GM12892 (cell line): ENCODE measurements at regions not wholly inside any gene's neighbourhood (a gene's known extent, or its start where the extent isn't known, plus 50 kb on each side); places are given as distances from the start of the nearest gene placed in this dataset.

ENCODE experiments used
- DNase-seq: peaks from one replicate; pipeline ENCODE4 v3.0.0; 2011; ENCODE audit not compliant: insufficient read length
- FAIRE-seq: peaks from 2 replicates; lab custom pipeline; 2011; peaks lifted over from hg19 to GRCh38; lab: Jason Lieb, UNC
- POLR2A ChIP-seq: IDR thresholded peaks from 2 replicates; pipeline ENCODE4 v1.6.1; 2011; ENCODE audit warnings: low read depth, low read length, control low read depth
- POLR2AphosphoS5 ChIP-seq: IDR thresholded peaks from 2 replicates; pipeline ENCODE4 v1.6.1; 2011; ENCODE audit warnings: low read depth, low read length, control low read depth
- TAF1 ChIP-seq: IDR thresholded peaks from 2 replicates; pipeline ENCODE4 v1.6.1; 2011; ENCODE audit warnings: low read depth, mild to moderate bottlenecking, control low read depth, low read length, borderline replicate concordance

DNA sequence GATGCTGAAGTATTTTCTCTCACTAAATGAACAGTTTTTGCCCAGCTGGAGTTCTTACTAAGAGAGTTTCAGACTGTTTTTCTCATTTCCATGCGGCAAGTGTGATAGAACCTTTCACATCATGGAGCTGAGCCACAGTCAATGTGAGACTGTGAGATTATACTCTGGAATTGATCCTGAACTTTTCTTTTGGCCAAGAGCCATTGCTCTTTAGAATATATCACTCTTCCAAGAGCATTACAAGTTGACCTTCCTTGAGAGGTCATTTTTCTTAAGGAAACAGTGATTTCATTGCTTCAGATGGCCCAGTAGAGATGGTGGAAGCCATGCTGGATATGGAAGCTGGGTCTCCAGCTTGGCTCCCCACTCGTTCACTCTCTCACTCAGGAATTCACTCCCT is 212.9 kb upstream of the UMPS start:
- no peak for TF ChIP-seq POLR2A
- TF ChIP-seq TAF1 = no peak
- no peak for TF ChIP-seq POLR2AphosphoS5
- DNase-seq = no peak
- FAIRE-seq = no peak

DNA sequence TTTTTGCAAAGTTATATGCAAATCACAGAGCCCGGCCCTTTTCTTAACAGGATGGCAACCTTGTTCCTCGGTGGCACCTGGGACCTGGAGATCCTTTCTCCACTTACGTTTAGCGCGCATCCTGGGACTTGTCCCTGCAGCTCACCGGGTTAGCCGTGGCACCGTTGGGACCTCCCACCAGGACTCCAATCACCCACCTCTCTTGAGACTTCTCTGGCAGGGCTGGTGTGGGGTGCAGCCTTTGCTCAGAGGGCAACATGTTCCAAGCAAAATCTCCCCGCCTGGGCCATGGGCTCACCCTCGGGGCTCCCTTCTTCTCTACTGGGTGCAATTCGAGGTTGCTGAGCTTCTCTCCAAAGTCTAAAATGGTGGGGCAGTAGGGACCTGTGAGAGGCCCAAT is 211.9 kb upstream of the UMPS start:
- no peak for FAIRE-seq
- no peak for DNase-seq
- TF ChIP-seq POLR2A (no peak), POLR2AphosphoS5 (no peak), TAF1 (no peak)

DNA sequence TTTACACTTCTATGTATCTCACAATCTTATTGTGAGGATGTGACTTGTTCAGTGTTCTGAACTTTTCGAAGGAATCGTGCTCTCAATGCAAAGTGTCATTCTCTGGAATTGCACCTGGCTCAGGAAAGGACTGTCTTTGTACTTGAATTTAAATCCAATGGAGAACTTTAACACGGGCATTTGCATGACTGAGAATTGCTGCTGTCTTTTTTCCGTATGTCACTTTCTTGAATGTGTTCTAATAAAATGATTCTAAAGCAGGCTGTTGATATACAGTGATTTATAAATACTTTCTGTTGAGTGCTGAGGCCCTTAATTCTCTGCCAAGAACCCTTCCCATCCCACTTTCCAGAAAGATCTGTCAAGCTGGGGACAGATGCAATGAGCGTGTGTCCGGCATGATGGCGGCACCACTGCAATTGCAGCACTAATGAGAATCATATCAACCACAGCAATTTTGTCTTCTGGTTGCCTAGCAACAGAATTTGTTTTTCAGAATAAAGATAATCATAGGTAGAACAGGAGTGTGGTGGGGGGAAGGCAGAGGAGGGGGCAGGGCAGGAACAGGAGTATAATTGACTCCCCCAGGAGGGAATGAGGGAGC is 210.6 kb upstream of the UMPS start:
- DNase-seq = no peak
- no peak for FAIRE-seq
- TF ChIP-seq POLR2A (no peak), POLR2AphosphoS5 (no peak), TAF1 (no peak)

DNA sequence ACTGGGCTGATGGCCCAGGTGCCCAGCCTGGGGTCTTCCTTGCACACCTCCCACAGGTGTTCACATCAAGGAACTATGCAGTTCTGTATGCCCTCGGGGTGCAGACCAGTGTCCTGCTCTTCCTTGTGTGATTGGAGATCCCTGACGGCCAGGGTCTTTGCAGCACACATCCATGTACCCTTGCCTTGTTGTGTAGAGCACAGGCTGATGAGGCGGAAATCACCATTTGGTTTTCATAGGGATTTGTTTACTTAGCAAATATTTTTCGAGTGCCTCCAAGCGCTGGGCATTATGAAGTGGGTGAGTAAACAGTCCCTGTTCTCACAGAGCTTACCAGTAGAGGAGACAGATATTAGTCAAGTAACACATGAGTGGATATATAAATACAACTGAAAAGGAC is 209.3 kb upstream of the UMPS start:
- FAIRE-seq (no peak), DNase-seq (no peak)
- no peak for TF ChIP-seq TAF1
- TF ChIP-seq POLR2A = no peak
- no peak for TF ChIP-seq POLR2AphosphoS5

DNA sequence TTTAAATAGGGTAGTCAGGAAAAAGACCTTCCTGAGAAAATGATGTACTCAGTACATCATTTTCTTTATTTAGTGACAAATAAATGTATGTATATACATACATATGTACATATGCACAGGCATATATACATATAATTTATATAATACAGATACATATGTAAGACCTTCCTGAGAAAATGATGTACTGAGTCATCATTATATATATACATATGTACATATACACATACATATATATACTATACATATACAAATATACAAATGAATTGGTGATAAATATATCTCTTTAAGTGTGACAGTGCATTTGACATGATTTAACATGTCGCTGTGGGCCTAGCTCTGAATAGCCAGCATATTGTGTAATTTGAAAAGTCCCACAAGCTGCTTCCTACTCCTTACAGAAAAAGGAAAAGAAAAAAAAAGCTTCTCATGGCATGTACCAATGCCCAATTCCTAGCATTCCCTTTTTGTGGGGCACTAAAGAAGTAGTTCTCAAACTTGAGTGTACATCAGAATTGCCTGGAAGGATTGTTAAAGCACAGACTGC is 208.1 kb upstream of the UMPS start:
- TF ChIP-seq POLR2A = no peak
- DNase-seq (no peak), FAIRE-seq (no peak)

DNA sequence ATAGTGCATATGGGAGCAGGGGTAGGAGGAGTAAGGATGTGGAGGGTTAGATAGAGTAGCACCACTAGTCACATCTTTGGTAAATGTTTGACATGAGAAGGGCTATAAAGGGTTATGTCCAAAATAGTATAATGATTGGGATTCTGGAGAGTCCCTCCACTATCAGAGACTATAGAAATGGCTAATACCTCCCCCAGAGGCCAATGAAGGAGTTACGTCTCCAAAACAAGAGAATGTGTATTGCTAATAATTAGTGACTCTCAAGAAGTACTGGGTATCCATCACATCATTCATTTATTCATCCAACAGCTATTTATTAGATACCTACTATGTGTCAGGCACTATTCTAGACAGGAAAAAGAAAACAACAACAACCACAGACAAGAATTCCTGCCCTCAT is 203.7 kb upstream of the UMPS start:
- TF ChIP-seq TAF1 (no peak), POLR2AphosphoS5 (no peak), POLR2A (no peak)
- DNase-seq = no peak
- no peak for FAIRE-seq

DNA sequence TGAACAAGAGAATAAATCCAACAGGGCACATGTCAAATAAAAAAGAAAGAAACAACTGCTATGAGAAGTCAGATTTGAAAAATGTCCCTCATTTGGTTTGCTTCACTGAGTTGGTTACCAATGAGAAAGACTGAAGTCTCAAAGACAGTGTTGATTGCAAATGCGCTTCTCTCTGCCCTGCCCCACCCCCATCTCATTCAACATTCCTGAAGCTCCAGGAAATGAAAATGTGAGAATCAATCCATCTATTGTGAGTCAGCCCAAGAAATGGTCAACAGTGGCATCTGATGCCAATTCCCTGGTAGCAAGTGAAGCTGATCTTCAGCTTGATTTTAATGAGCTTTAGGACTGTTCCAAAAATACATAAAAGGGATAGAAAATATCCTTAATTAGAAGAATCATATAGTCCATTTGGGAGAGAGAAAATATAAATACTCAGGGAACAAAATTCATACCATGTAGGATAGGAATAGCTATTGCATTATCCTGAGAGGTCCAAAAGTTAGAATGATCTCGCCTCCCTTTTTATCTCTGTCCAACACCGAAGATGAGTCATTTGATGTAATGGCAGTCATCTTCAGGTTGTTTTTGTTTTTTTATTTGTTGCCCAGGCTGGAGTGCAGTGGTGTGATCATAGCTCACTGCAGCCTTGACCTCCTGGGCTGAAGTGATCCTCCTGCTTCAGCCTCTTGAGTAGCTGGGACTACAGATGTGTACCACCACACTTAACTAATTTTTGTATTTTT is 200.3 kb upstream of the UMPS start:
- DNase-seq (no peak), FAIRE-seq (no peak)
- TF ChIP-seq POLR2AphosphoS5 = no peak

DNA sequence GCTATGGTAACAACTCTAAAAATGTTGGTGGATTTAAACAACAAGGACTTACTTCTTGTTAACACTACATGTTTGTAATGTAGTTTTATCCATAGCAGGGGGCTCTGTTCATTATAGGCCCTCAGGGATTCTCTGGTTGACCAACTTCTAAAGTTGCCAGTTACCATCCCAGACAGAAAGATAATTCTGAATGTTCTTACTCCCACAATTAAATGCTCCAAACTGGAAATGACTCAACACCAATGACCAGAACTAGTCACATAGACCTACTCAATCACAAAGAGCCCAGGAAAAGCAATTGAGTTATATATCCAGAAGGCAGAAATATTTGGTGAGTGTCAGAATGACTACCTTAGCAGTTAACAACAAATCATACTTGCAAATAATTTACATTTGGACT is 199.3 kb upstream of the UMPS start:
- FAIRE-seq (no peak), DNase-seq (no peak)
- TF ChIP-seq POLR2A = no peak
- TF ChIP-seq POLR2AphosphoS5 = no peak
- TF ChIP-seq TAF1 = no peak

DNA sequence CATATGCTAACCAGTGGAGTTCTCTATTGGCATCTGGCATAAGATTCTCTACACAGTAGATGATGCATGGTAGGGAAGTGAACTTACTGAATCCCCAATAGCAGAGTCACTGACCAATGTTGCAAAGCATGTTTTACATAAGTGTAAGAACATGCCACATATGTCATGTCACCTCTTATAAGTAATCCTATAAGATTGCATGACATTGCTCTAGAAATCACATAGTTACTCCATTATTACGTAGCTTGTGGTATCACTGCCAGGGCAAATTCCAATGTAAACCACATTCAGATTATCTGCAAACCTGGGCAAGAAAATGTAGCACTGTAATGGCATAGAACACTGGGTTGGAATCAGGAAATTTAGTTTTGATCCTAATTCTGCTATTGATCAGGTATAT is 198.2 kb upstream of the UMPS start:
- FAIRE-seq (no peak), DNase-seq (no peak)
- no peak for TF ChIP-seq POLR2A

DNA sequence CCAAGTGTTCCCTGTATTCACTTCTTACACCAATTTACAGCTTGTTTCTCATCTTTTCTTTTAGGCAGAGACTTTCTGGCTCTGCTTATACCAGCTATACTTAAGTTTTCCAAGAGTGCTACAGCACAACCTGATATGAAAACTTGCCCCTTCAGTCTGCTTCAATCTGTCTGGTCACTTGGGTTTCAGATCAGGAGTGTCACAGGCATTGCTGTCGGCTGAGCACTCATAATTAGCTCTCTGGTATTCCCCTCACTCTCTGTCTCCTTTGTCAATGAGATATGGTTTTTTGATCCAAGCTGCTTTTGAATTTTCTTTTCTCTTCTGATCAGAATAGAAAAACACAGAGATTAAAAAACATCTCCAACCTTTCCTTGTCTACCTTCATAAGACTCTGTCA is 194.9 kb upstream of the UMPS start:
- no peak for TF ChIP-seq POLR2A
- TF ChIP-seq TAF1 = no peak
- TF ChIP-seq POLR2AphosphoS5 = no peak
- no peak for DNase-seq
- FAIRE-seq = no peak

DNA sequence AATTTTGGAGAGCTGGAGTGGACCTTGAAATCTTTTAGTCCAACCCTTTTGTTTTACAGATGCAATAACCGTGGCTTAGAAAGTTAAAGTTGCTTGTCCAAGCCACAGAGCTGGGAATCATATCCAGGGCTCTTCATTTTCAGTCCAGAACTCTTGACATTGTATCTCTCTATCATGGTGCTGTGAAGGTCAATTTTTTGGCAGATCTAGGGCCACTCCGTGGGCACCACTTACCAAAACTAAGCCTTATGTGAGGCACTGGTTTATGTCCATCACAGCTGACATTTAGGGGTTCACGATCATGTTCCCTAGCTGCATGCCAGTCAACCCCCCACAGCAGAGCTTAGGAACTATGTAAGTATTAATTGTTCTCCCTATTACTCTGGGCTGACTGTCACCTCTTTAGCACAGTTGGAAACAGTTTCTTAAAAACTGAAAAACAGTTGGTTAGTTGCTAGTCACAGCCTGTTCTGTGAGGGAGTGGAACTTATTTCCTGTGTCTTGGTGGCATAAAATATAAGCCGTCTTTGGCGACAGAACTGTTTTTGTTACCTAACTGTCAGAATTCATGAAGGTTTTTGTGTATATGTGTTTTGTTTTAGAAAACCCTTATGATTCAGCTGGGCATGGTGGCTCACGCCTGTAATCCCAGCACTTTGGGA is 189.6 kb upstream of the UMPS start:
- TF ChIP-seq POLR2A (no peak), TAF1 (no peak), POLR2AphosphoS5 (no peak)
- DNase-seq (no peak), FAIRE-seq (no peak)

DNA sequence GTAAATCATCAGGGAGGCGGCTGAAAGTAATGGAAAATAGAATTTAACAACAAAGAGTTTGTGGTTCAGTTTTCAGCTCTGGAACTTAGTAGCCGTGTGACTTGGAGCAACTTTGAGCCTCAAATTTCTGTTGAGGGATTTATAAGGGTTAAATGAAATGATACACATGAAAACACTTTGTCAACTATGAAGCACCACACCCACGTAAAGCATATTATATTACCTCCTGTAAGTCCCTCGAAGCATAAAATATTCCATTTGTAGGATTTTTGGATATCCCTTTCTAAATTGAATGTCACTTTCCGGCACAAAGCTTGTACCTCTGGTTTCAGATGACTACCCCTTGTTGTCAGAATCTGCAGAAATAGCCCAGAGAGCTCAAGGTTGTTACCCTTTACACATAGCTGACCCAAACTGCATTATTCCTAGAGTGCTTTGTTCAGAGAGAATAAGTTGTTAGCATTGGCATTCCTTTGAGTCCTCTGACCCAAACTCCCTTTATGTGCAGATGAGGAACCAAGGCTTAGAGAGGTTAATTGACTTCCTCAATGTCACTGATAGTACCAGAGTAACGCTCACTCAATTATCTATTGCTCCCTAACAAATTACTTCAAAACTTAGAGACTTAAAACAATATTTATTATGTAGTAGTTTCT is 187.9 kb upstream of the UMPS start:
- FAIRE-seq = no peak
- TF ChIP-seq POLR2AphosphoS5 (no peak), TAF1 (no peak), POLR2A (no peak)
- no peak for DNase-seq

DNA sequence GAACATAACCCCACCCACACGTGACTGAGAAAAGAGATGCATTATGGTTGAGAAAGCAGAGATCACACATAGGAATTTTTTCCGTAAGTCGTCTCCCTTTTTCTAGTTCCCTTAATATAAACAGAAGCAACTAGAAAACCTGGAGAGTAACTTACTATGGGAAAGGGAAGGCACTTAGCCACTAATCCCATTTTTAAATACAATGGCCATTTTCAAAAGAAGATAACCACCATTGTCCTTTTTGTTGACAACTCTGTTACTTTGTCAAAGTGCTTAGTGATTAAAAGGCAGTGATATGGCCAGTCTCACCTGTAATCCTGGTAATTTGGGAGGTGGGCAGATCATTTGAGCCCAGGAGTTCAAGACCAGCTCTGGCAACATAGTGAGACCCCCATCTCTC is 184.4 kb upstream of the UMPS start:
- DNase-seq (no peak), FAIRE-seq (no peak)
- TF ChIP-seq POLR2A = no peak
- TF ChIP-seq TAF1 = no peak
- TF ChIP-seq POLR2AphosphoS5 = no peak
